PFSK-1 (cell line): ENCODE measurements at regions not wholly inside any gene's neighbourhood (a gene's known extent, or its start where the extent isn't known, plus 50 kb on each side); places are given as distances from the start of the nearest gene placed in this dataset.

ENCODE experiments used
- FOXP2 ChIP-seq: optimal IDR thresholded peaks from 2 replicates; pipeline ENCODE3; 2011; ENCODE audit warnings: borderline replicate concordance, control low read depth, inconsistent platforms; ENCODE audit not compliant: insufficient read depth; ENCODE audit errors: extremely low read length, extremely low read depth
- POLR2AphosphoS5 ChIP-seq: IDR thresholded peaks from 2 replicates; pipeline ENCODE4 v1.6.1; 2012; ENCODE audit warnings: low read depth, mild to moderate bottlenecking, control low read depth, low read length, moderate library complexity
- SIN3A ChIP-seq: IDR thresholded peaks from 2 replicates; pipeline ENCODE4 v1.6.1; 2012; ENCODE audit warnings: mild to moderate bottlenecking, low read length, moderate library complexity, borderline replicate concordance; ENCODE audit not compliant: insufficient read depth
- TAF1 ChIP-seq: IDR thresholded peaks from 2 replicates; pipeline ENCODE4 v1.6.1; 2012; ENCODE audit warnings: low read length, control low read depth, borderline replicate concordance; ENCODE audit not compliant: insufficient read depth
- TF ChIP-seq, protein P1 (sequence below), 2 experiments: IDR thresholded peaks; 2 replicates each; pipeline versions ENCODE4 v1.6.1 to v1.8.0; 2011 to 2012; ENCODE audit warnings: low read depth in 2 of 2, low read length in 2 of 2, control low read depth in 1 of 2, inconsistent platforms in 1 of 2, mild to moderate bottlenecking in 1 of 2, moderate library complexity in 1 of 2; ENCODE audit not compliant: insufficient read depth in 1 of 2

DNA sequence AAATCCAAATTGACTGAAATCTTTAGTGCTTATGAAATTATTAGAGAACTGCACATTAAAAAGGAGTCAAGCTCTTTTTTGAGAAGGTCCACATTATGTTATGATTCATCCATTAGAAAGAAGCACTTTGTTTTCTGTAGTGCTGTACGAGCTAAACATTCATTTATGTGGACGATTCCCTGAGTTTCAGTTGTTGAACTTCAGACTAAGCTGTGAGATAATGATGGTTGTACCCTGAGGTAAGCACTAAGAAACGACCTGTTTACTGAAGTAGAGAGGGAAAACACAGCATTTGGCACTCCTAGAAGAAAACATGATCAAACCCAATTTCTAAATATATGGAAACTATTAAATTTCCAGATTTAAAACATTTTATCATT lies 67.3 kb upstream of the ATP2B1 start:
- TF ChIP-seq TAF1, result no peak
- no peak for TF ChIP-seq POLR2AphosphoS5
- no peak for TF ChIP-seq SIN3A
- TF ChIP-seq, protein P1, sequence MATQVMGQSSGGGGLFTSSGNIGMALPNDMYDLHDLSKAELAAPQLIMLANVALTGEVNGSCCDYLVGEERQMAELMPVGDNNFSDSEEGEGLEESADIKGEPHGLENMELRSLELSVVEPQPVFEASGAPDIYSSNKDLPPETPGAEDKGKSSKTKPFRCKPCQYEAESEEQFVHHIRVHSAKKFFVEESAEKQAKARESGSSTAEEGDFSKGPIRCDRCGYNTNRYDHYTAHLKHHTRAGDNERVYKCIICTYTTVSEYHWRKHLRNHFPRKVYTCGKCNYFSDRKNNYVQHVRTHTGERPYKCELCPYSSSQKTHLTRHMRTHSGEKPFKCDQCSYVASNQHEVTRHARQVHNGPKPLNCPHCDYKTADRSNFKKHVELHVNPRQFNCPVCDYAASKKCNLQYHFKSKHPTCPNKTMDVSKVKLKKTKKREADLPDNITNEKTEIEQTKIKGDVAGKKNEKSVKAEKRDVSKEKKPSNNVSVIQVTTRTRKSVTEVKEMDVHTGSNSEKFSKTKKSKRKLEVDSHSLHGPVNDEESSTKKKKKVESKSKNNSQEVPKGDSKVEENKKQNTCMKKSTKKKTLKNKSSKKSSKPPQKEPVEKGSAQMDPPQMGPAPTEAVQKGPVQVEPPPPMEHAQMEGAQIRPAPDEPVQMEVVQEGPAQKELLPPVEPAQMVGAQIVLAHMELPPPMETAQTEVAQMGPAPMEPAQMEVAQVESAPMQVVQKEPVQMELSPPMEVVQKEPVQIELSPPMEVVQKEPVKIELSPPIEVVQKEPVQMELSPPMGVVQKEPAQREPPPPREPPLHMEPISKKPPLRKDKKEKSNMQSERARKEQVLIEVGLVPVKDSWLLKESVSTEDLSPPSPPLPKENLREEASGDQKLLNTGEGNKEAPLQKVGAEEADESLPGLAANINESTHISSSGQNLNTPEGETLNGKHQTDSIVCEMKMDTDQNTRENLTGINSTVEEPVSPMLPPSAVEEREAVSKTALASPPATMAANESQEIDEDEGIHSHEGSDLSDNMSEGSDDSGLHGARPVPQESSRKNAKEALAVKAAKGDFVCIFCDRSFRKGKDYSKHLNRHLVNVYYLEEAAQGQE (IDR thresholded peaks at IDR 0.05; ENCODE audit: insufficient read depth in 1 of 2, low read depth in 2 of 2, low read length in 2 of 2), result no peak
- TF ChIP-seq FOXP2, result no peak
